ENCODE measurements at regions not wholly inside any gene's neighbourhood (a gene's known extent, or its start where the extent isn't known, plus 50 kb on each side); places are given as distances from the start of the nearest gene placed in this dataset.

- TF ChIP-seq RERE (CRISPR knock-in tag; IDR thresholded peaks at IDR 0.05; ENCODE audit: low read depth) (no peak), FOXC1 (CRISPR knock-in tag; IDR thresholded peaks at IDR 0.05; ENCODE audit: borderline replicate concordance) (no peak), SRSF9 (IDR thresholded peaks at IDR 0.05; ENCODE audit: borderline replicate concordance, insufficient read depth, low read depth, low read length, poor library complexity, severe bottlenecking) (no peak)
These were observed 115.9 kb downstream of the TRIM29 start (continued) for GRCh38 chr11:120021978-120022377.

- no TSS peak for BruUV-seq (replicated peaks)
- no peaks in the 10 kb centered on the region for H3K9me3 ChIP-seq (ENCODE audit: low read length)
- no peaks in the 10 kb centered on the region for H3K4me1 ChIP-seq (ENCODE audit: insufficient read depth, low read length)
- H3K79me2 ChIP-seq (ENCODE audit: insufficient read depth, low read length) = no peaks in the 10 kb centered on the region
- ATAC-seq = no peak
- ChIA-PET POLR2A (no interaction called here), CTCF (ENCODE audit: low intra/inter-chr PET ratio, low total read pairs) (no interaction called here)
- H3K4me3 ChIP-seq (replicated peaks in 1 of 3; ENCODE audit: insufficient read depth in 1 of 3, low read depth in 2 of 3, low read length in 3 of 3) = no peak overlapping the region
- WGBS (ENCODE audit: low lambda C conversion rate) = 31% methylated on average over 7 of the region's 7 CpGs
- intact Hi-C loops (cut with micrococcal nuclease; ENCODE audit: unreplicated experiment) (no loop called here), in situ Hi-C loops (cut with HindIII; ENCODE audit: extremely low pct_ligation_motif_present, low pct_unique_long_range_greater_than_20kb) (no loop called here)
- no peaks in the 10 kb centered on the region for H4K20me1 ChIP-seq (ENCODE audit: insufficient read depth, low read length)
- no peak overlapping the region for H3K4me2 ChIP-seq (ENCODE audit: low read depth, low read length)
- H3K36me3 ChIP-seq (replicated peaks in 1 of 2; ENCODE audit: control insufficient read depth in 1 of 2, insufficient read depth in 2 of 2, low read length in 2 of 2) = no peaks in the 10 kb centered on the region
- no peak overlapping the region for H3K27ac ChIP-seq (ENCODE audit: extremely low read length, insufficient read depth, low read length)
- DNase-seq (ENCODE audit: low spot score) = no peak
- H3K9ac ChIP-seq (ENCODE audit: insufficient read depth, low read depth, low read length) = no peak overlapping the region
- no peak for FAIRE-seq
- H2AFZ ChIP-seq (ENCODE audit: low read length) = no peak overlapping the region
- H3K27me3 ChIP-seq (ENCODE audit: control insufficient read depth in 1 of 2, insufficient read depth in 2 of 2, low read length in 2 of 2) = peaks cover 2 to 27% of the 10 kb centered on the region in 2 experiments; a peak in 4 of 5 replicates
- TF ChIP-seq SIX1 (CRISPR knock-in tag; IDR thresholded peaks at IDR 0.05; ENCODE audit: borderline replicate concordance) (no peak), ZNF460 (CRISPR knock-in tag; IDR thresholded peaks at IDR 0.05; ENCODE audit: borderline replicate concordance) (no peak), NFKBIZ (CRISPR knock-in tag; IDR thresholded peaks at IDR 0.05) (no peak), RXRA (CRISPR knock-in tag; IDR thresholded peaks at IDR 0.05) (no peak)
These were observed 116.4 kb downstream of the TRIM29 start for GRCh38 chr11:120021391-120021953.

Data from HepG2 (cell line).